K562 (cell line): ENCODE measurements at regions not wholly inside any gene's neighbourhood (a gene's known extent, or its start where the extent isn't known, plus 50 kb on each side); places are given as distances from the start of the nearest gene placed in this dataset.

Experiments
- CEBPB ChIP-seq: fragments of 450-650 bp; IDR thresholded peaks from 2 replicates; pipeline ENCODE4 v1.6.1; 2016; ENCODE audit warnings: missing genetic modification characterization, missing compliant biosample characterization
- CTCF ChIP-seq, 3 experiments: IDR thresholded peaks in 2 of 3; conservative IDR thresholded peaks in 1 of 3; 2 replicates each; pipeline ENCODE4 v1.5.1; 2011 to 2012; ENCODE audit warnings: low read length in 3 of 3, mild to moderate bottlenecking in 3 of 3, control low read depth in 2 of 3, improper control_type of control experiment in 1 of 3, inconsistent platforms in 1 of 3, low read depth in 1 of 3, mixed read lengths in 1 of 3, moderate library complexity in 1 of 3; ENCODE audit not compliant: insufficient read depth in 2 of 3
- EP300 ChIP-seq: IDR thresholded peaks from 2 replicates; pipeline ENCODE4 v1.6.1; 2012; ENCODE audit warnings: low read length, improper control_type of control experiment
- MAFG ChIP-seq: fragments of 450-650 bp; conservative IDR thresholded peaks from 2 replicates; pipeline ENCODE4 v1.6.1; 2016; ENCODE audit warnings: missing genetic modification characterization, missing compliant biosample characterization
- MED1 ChIP-seq: sonication (generic); formaldehyde crosslinking; IDR thresholded peaks from 2 replicates; pipeline ENCODE4 v1.8.1; 2023; ENCODE audit warnings: missing genetic modification reagents, borderline replicate concordance
- NFIC ChIP-seq: fragments of 450-650 bp; IDR thresholded peaks from 2 replicates; pipeline ENCODE4 v1.6.1; 2017; ENCODE audit warnings: mild to moderate bottlenecking, inconsistent platforms
- SIN3A ChIP-seq, 2 experiments: fragments of 150-350 bp in 1 of 2; IDR thresholded peaks; 2 replicates each; pipeline ENCODE4 v1.6.1; 2011 to 2016; ENCODE audit warnings: borderline replicate concordance in 2 of 2, low read depth in 2 of 2, low read length in 2 of 2, mild to moderate bottlenecking in 2 of 2, moderate library complexity in 2 of 2; ENCODE audit not compliant: control insufficient read depth in 1 of 2
- SMAD3 ChIP-seq: fragments of 450-650 bp; formaldehyde crosslinking; conservative IDR thresholded peaks from 2 replicates; pipeline ENCODE4 v1.4.0; 2020; ENCODE audit warnings: mild to moderate bottlenecking
- ZNF263 ChIP-seq: sonication (generic); formaldehyde crosslinking; IDR thresholded peaks from 2 replicates; pipeline ENCODE4 v1.8.0; 2022; ENCODE audit warnings: mild to moderate bottlenecking, missing genetic modification reagents, borderline replicate concordance

DNA sequence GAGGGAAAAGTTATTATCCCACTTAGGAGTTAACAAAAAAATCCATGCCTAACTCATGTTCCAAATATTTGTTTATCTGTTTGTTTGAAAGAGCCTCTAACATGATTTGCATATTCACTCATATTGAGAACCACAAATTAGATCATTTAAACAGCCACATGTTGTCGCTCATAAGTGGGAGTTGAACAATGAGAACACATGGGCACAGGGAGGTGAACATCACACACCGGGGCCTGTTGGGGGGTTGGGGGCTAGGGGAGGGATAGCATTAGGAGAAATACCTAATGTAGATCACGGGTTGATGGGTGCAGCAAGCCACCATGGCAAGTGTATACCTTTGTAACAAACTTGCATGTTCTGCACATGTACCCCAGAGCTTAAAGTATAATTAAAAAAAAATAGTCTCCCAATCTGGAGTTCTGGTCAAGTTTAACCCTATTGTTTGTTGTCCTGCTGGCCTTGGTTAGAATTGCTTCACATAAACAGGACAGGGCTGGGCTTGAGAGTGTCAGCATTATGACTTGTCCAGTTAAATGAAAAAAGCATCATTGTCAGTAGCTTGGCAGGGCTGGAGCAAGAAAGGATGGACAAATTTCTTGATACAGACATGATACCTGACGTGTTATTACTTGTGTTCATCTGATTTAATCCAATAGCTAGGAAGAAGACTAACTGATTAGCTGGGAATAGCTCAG is 57.8 kb upstream of the PSMA1 start:
- TF ChIP-seq MED1 (no peak), EP300 (no peak), MAFG (tag) (no peak), CTCF (IDR thresholded peaks at IDR 0.05 in 2 of 3, conservative IDR thresholded peaks at IDR 0.05 in 1 of 3; ENCODE audit: insufficient read depth in 2 of 3, low read depth in 1 of 3, low read length in 3 of 3) (no peak), CEBPB (tag) (no peak), SIN3A (IDR thresholded peaks at IDR 0.05; ENCODE audit: borderline replicate concordance in 2 of 2, control insufficient read depth in 1 of 2, low read depth in 2 of 2, low read length in 2 of 2) (no peak), SMAD3 (no peak), ZNF263 (CRISPR knock-in tag) (no peak), NFIC (no peak)
